Suprapubic skin (tissue), 4 donors: ENCODE measurements at regions not wholly inside any gene's neighbourhood (a gene's known extent, or its start where the extent isn't known, plus 50 kb on each side); places are given as distances from the start of the nearest gene placed in this dataset.

Experiments used
- CTCF ChIP-seq, 2 donors: fragments of 200-600 bp in 1 of 2; fragments of 450-650 bp in 1 of 2; sonication (generic) in 1 of 2; IDR thresholded peaks; one replicate each; pipeline ENCODE4 v1.5.1; 2016 to 2019; ENCODE audit warnings: antibody characterized with exemption in 2 of 2, mild to moderate bottlenecking in 1 of 2, moderate library complexity in 1 of 2
- POLR2A ChIP-seq, 2 donors: fragments of 450-650 bp; IDR thresholded peaks; one replicate each; pipeline ENCODE4 v1.6.1; 2017; ENCODE audit warnings: antibody characterized with exemption in 2 of 2, mild to moderate bottlenecking in 2 of 2, moderate library complexity in 2 of 2
- POLR2AphosphoS5 ChIP-seq, 3 donors: sonication (generic); formaldehyde crosslinking; IDR thresholded peaks; one replicate each; pipeline ENCODE4 v1.6.1; 2017; ENCODE audit warnings: antibody characterized with exemption in 3 of 3

- TF ChIP-seq CTCF (IDR thresholded peaks at IDR 0.05) (no peak), POLR2A (IDR thresholded peaks at IDR 0.05) (no peak), POLR2AphosphoS5 (IDR thresholded peaks at IDR 0.05) (no peak)
Observed at GRCh38 chr6:33947047-33947446, 143.2 kb upstream of the MLN start.
